CD4-positive, alpha-beta T cell treated with Interleukin-4 for 1 hour (primary cell): ENCODE measurements at regions not wholly inside any gene's neighbourhood (a gene's known extent, or its start where the extent isn't known, plus 50 kb on each side); places are given as distances from the start of the nearest gene placed in this dataset.

Source experiments
- DNase-seq, 2 donors: peaks; one replicate each; pipeline ENCODE4 v3.0.0-alpha.2; 2020 to 2022

DNA sequence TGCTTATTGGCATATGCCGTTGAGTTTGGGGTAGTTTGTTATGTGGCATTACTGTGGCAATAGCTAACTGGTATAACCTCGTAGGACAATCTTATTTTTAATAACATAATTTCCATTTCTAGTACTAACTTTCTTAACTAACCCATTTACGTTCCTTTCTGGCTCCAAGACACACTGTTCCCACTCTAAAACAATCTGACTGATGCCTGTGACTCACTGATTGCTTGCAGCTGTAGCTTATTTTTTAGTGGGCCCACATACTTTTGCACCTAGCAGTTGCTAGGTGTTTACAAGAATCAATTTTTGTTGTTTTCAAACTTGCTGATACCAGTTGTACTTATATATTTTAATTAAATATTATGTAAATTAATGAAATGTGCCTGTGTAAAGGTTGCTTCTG is 52.2 kb downstream of the FAT3 start:
- DNase-seq, result no peak

DNA sequence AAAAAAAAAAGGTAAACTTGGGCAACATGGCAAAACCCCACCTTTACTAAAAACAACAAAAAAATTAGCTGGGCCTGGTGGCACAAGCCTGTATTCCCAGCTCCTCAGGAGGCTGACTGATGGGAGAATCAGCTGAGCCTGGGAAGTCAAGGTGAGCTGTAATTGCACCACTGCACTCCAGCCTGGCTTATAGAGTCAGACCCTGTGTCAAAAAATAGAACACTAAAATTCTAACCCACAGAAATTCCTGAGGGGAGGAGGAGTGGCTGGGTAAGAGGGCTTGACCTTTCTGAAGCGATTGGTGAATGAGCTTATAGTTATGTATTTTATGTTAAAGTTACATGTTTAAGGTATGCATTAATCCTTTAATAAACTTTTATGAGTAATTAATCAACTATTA is 53.3 kb downstream of the FAT3 start:
- DNase-seq, result no peak

DNA sequence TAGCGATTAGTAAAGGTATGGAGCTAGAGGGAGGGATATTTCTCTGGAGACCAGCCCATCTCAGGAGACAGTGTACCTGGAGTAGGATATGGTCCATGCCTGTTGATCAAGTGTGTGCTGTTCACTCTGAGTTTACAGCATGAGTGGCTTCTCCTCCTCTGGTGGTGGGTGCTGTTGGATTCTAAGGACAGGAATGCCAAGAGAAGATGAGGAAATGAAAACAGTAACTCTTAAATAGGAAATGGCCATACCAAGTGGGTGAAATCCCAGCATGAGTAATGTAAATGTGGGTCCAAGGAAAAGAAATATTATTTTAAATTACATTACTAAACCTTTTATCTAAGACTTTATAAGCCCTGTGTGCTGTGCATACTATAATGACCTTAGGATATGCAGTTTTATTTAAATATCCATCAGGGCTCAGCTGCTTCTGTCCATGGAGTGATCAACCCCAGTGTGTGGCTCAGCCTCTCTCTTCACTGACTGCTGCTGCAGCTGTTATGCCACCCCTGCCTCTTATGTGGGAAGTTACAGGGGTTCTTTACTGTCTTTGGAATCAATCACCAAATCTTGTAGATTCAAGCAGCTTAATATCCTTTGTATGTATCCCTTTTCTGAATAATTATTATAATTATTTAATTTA is 54.3 kb downstream of the FAT3 start:
- no peak for DNase-seq

DNA sequence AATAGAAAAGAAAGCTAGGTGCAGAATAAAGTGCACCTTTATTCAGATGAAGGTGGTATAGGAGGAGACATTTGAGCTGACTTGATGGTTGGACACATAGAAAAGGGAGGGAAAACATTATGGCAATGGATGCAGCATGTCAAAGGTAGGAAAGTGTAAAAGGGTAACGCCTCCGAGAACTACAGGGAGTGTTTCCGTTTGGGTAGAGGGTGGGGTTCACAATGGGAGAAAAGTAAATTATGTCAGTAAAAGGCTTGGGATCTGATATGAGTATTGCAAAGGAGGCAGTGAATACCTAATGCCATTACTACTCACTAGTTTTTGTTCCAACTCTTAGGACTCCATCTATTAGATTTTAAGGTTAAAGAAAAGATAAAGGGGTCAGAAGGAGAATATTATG is 59.5 kb downstream of the FAT3 start:
- no peak for DNase-seq

DNA sequence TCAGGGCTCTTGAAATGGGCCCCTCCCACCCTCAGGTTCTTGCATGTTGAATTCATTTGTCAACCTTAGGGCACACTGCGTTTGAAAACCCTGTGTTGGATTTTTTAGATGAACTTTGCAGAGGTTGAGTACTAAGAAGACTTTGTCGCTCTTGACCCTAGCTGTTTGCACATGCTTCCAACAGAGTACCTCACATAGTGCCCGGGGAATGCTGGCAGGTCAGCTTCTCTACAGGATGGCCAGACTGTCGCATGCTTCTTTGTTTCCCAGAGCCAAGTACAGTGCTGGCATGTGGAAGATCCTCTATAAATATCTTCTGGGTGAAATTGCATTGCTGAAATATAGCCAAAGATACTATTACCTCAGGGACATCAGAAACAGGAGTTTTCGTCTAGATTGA is 59.9 kb downstream of the FAT3 start:
- DNase-seq, result no peak

DNA sequence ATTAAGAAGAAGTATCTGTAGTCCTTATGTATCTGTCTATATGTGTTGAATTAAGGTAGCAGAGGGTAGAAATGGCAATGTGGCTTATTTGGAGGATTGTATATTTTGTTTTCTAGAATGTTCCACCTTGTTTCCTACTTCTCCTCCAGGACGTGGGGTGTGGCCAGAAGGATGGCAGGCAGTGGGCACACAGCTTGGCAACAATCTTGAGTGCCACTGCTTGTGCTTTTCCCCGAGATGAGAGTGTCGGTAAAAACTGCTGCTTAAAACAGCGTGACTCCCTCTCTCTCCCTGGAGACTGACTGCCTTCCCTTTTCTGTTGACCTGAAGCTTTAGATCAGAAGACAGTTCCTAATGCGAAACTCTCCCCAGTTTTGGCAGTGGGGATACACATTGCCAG is 61.2 kb downstream of the FAT3 start:
- no peak for DNase-seq

DNA sequence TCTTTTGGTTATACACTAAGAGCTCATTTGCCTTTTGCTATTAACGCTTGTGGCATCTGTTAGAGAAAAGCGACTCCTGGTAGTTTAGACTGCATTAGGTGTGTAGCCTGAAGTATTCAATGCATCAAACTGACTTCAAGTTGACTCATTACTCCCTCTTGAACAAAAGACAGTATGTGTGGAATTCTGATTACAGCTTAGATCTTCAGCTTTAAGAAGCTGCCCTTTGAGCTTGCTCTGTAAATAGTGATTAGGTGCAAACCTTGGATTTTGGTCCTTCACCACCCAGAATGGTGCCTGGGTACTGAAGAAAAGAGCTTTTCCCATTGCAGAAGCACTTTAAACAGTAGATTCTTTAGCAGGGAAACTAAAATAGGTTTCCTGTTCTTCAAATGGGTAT is 62.1 kb downstream of the FAT3 start:
- DNase-seq, result no peak

DNA sequence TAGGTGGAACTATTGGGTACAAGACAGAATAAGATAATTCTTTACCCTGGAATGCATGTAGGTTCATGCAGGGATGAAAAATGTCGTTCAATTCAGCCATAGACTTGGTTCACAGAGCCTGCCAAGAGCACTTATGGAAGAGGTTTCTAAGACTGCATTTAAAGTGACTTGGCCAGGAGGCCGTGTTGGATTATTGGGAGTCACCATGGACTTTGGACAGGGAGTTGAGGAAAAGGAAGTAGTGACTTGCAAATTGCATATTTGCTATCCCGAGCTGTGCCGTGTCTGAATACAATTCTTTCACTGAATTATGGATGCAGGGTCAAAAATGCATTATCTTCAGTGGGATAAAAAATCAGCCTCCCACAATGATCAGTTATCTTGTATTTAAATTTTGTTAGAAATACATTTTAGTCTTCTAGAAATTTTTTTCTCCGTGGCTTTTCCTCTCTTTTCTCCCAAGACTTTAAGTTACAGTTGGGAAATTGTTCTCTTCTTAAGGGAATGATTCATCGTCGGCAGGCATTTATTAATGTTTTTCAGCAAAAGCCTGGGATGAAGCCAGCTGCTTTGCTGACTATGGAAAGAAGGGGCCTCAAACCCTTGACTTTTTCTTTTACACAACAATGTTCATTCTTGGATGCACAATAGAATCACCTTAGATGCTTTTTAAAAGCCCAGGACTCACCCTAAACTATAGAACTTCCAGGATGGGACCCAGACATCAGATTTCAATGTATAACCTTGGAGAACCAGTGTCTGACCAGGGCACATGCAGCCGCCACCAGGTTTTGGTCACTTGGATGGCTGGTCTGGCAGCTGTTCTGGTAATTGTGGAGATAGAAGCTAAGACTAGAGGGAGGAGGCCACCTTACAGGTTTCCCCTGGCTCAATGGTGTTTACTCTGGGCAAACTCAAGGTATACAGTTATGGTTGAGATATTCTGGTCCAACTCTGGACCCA is 70.8 kb downstream of the FAT3 start:
- DNase-seq, result no peak

DNA sequence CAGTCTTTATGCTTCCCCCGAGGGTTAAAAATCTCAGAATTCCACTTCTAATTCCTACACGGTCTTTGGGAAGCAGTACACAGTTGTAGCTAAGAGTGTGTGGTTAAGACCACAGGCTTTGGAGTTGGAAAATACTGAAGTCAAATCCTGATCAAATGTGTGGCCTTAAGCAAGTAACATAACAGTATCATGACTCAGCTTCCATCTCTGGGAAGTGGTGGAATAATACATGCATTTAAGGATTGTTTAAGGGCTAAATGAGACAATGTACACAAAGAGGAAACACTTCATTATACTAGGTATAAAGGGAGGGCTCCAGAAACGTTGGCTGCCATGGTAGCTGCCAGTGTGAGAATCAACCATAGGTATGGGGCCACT is 71.5 kb downstream of the FAT3 start:
- DNase-seq, result no peak

DNA sequence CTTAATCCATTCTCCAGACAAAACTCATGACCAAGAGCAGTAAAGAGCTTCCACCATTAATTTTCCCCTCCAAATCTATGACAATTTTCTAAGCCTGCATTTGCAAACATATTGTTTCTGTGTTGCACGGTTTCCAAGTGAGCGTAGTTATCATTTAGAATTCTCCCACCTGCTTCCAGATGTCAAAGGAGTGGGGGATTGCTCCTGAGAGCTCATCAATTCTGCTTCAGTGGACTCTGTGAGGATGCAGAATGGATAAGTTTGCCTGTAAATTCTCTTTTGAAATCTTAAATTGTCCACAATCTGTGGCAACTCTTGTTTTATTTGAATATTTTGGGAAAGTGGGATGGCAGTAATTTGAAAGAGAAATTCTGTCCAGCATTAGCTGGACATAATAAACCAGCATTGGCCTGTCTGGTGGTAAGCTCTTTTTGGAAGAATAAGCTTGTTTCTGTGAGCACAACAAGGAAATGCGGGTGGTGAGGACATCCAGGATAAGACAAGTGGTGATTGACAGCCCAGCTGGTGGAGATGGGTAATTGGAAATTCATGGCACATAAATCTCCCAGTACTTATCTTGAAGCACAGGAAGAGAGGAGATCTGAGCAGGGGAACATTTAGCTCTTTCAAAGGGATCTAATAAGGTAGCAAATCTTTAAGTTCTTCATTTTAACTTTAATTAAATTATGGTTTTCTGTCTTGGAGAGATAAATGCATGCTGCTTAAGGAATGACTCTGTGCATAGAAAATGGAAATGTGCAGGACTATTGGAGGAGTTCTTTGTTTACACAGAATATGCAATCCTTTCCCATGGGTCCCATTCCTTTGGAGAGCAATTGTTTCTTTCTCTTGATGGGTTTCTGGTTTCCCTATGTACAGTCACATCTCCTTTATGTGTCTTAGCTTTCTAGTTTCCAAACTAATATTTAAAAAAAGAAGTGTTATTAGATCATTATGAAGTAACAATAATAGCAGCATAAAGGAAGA is 73.2 kb downstream of the FAT3 start:
- DNase-seq, result no peak

DNA sequence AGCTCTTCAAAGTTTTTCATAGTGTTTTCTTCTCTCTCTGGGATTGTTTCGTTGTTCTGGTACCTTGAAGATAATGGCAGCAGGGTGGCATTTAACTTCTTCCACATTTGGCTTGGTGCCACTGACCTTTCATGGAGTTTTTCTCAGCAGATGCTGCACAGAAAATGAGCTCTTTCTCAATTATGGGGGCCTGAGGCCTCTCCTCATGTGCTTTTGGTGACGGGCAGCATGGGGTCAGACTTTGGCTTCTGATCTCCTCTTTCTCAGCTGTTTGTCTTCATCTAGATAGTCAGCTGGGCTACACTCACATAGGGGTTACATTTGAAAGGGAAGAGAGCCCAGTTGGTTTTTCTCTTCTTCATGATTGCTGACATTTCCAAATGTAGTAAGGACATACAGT is 76.3 kb downstream of the FAT3 start:
- no peak for DNase-seq

DNA sequence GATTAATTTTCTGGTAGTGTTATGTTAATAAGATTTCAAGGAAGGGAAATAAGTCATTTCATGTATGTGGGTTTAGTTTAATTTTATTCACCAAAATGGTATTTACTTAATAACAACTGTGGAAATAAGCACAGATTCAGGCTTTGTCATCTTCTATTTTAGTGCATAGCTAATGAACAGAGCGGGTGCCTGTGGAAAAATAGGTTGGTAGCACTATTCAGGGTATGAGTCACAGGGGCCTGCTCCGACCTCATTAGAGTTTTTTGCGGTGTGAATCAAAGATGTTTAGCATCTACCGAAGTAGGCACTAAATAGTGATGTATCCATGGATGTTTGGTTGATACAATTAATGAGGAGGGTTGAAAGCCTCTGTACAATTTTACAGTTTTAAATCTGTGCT is 78.2 kb downstream of the FAT3 start:
- DNase-seq, result no peak

DNA sequence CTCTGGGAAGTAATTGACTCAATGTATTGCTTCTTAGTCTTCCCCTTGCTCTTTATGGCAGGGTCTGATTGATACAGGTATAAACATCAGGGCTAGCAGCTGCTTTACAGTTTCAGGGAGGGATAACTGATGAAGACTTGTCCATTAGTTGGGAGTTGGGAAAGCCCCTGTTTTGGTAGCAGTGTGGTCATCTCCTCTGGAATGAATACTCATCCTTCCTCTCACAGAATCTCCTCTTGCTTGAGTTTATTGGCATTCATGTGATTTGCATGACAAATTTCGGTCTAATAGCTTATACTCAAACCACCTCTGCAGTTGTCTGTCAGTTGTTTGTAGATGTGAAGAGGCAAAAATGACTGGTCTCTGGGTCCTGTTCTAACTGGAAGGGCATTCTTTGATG is 79.7 kb downstream of the FAT3 start:
- no peak for DNase-seq

DNA sequence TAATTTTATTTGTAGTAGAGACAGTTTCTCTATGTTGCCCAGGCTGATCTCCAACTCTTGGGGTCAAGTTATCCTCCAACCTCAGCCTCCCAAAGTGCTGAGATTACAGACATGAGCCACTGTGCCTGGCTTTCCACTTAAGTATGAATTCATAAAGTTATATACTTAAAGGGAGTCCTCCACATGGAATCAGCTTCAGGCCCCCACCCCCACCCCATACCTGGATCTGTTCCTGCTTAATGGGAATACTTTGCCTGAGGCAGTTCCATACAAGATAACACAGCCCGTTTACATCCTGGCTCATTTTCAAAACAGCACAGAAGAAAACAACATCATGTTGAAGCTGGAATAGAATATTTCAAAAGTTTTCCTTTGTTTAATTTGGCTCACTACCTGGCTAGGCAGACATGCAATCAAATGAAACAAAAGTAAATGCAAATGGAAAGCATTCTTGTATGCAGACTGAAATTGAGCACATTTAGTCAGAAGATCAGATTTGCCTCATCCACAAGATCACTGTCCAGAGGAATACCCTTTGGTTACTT is 82.4 kb downstream of the FAT3 start:
- no peak for DNase-seq

DNA sequence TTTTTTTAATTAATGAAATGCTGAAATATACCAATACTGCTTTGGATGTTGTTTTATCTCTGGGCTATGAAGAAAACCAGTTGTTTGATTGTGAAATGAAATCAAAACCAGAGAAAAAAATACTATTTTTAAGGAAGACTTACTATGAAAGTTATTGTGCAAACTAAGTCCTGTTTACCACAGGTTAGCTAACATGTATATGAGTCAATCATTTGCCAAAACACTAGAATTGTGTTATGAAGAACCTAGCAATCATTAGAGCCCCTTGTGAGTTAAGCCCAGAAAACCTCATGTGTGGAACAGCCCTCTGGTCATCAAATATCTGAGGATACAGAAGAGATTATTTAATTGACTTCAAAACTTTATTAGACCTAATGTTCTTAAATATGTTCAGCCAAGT is 83.7 kb downstream of the FAT3 start:
- DNase-seq, result no peak

DNA sequence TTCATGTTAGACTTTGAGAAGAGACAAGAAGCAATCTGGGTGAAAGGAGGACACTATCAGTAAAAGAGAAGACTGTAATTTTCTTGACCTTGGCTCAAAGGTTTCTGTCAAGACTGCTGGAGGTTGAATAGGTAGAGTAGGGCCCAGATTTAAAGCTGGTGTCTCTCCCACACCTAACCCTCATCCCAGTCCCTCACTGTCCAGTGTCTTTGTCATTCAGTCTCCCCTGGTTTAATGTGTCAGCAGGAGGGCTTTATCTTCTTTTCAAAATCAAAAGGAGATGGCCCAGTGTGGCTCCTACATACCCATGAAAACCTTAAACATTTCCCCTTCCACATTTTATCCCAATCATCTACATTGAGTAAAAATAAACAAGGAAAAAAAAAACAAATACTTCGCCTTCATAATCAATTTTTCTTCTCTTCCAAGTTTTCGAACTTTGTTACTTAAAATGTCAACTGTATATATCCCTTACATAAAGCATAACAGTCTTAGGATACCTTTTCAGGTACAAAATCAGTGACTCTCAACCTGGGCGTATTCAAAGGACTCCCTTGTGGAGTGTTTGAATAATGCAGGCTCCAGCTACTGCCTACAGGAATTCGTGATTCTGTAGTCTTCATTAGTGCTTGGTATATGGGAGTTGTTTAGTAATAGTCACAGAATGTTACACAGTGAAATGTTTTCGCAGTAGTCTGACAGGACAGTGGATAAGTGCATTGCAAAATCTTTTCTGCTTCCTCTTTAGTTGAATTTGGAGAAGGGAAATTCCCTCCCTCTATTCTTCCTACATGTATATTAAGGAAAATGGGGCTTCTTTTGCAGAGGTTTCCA is 87.2 kb downstream of the FAT3 start:
- no peak for DNase-seq

DNA sequence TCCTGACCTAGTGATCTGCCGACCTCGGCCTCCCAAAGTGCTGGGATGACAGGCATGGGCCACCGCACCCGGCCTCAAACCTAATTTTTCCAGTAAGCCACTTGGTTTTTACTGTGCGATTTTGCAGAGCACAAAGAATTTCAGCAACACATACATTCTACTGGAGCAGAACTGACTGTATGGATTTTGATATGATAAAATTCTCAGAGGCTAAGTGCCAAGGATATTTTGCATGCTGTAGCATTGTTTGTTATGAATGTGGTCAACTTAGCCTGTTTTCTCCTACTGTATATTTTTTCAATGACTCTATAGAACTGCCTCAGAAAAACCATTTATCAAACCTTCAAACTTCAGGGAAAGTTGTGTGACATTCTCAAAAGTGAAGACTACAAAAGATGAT is 89.2 kb downstream of the FAT3 start:
- DNase-seq, result no peak

DNA sequence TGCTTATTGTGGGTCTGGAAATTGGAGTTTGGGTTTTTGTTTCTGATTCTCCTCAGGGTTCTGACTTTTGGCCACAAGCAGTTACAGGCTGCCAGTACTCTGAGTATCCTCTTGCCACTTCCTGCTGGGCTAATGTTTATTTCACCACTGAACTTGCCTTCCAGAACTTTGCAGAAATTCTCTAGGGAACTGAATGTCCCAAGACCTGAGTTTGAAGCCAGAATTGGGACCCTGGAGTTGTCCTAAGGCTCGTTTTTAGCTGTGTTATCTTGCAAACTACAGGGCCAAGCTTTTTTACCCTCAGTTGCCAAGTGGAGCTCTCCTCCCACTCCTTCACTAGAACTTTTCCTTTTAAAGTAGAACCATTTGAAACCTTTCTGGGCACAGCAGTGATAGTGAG is 89.9 kb downstream of the FAT3 start:
- DNase-seq, result no peak

DNA sequence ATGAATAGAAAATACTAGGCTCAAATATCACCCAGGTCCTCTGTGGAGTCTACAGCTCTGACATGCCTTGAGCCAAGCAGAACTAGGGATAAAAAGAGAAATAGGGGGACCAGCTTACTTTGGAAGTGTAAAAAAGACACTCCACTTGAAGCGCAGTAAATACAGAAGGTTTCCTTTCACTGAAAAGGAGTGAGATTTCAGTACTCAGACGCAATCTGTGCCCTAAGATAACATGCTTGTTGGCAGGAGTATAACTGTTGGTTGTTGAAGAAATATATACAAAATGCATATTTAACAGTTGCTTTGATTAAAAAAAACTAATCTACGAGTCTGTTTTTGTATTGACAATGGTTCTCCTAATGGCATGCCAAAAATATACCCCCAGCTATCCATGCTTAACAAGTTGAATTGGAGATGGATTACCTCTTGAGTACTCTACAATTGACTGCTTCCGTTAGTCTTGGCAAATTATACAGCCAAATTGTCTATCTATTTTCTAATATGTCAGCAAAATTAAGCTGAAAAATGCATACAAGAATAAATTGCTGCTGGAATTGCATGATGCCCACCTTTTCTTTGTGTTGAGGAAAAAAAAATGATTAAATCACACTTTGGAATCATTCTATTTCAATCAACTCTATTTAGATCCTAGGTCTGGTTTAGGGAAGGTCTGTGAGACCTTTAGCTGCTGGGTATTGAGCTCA is 91.6 kb downstream of the FAT3 start:
- no peak for DNase-seq

DNA sequence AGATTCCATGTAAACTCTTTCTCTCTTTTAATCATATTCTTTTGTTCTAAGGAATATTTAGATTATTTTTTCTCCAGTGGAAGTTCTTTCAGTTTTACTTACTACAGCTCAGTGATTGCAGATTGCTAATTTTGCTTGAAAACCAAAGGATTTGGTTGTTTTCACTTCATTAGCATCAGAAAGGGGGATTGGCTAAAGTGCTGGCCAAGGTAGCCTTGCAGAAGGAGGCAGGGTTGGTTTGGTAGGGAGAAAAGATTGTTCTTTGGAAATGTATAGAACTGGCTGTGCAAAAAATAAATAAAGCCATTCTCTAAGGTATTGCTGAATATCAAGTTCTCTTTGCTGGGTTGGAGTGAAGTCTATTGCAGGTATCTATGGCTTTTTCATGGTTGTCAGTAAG is 92.6 kb downstream of the FAT3 start:
- no peak for DNase-seq

DNA sequence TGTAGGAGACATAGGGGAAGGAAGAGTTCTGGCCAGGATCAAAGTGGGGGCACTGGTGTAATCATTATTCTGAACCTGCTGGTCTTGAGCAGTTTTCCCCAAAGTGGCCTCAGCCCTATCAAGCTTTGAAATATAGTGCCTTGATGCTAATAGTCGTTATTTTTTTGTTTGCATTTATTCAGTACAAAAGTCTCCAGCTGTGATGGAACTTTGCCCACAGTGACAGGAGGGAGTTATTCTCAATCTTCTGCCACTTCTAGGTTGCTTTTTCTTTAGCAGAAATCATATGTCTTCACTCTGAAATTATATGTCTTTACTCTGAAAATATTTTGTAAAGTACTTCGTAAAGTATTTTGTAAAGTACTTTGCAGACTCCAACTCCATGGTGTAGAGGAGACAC is 93.1 kb downstream of the FAT3 start:
- DNase-seq, result no peak

DNA sequence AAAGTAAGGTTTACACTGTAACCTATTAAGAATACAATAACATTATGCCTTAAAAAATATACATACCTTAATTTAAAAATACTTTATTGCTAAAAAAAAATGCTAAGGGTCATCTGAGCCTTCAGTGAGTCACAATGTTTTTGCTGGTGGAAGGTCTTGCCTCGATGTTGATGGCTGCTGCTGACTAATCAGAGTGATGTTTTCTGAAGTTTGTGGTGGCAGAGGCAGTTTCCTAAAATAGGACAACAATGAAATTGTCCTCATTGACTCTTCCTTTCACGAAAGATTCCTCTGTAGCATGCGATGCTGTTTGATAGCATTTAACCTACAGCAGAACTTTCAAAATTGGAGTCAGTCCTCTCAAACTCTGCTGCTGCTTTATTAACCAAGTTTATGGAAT is 97.6 kb downstream of the FAT3 start:
- no peak for DNase-seq
